ENCODE measurements at regions not wholly inside any gene's neighbourhood (a gene's known extent, or its start where the extent isn't known, plus 50 kb on each side); places are given as distances from the start of the nearest gene placed in this dataset.

DNA sequence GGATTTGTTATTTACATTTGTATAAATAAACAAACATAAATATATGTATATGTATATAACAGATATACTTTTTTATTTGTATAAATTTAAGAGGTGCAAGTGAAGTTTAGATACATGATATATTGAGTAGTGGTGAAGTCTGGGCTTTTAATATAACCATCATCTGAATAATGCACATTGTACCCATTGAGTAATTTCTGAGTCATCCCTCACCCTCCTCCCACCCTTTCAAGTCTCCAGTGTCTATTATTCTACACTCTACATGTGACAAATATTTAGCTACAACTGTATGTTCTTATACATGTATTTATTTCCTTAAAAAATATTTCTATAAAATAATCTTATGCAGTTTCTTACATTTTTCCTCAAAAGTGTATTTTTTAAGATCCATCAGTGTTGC, 358.7 kb upstream of the TFPI start:
- no peak overlapping the region for H2BK5ac ChIP-seq (ENCODE audit: low read depth, low read length, poor library complexity, severe bottlenecking)
- H3K36me3 ChIP-seq (ENCODE audit: control insufficient read depth, insufficient read depth, low read length): no peaks in the 10 kb centered on the region
- no peak overlapping the region for H2BK15ac ChIP-seq (ENCODE audit: low read depth, low read length)
- 0 out of 2 replicates have a peak, but pooled peaks cover 4% of the 10 kb centered on the region for H3K9me1 ChIP-seq (ENCODE audit: insufficient read depth, low read length)
- H2AK5ac ChIP-seq (ENCODE audit: low read depth, low read length): no peak overlapping the region
- no peaks in the 10 kb centered on the region for H3K27me3 ChIP-seq (ENCODE audit: control insufficient read depth, insufficient read depth, low read length)
- BruUV-seq (replicated peaks): no TSS peak
- H3K4ac ChIP-seq (ENCODE audit: low read depth, low read length): no peak overlapping the region
- DNase-seq (no peak), ATAC-seq (ENCODE audit: low read depth) (no peak)
- H4K8ac ChIP-seq (ENCODE audit: low read depth in 2 of 2, low read length in 2 of 2): no peak overlapping the region
- H3K18ac ChIP-seq (ENCODE audit: low read depth, low read length): no peak overlapping the region
- ChIA-PET CTCF (no interaction called here), POLR2A (ENCODE audit: unreplicated experiment) (no interaction called here)
- dilution Hi-C loops (cut with HindIII; ENCODE audit: low sequenced_read_pairs, unreplicated experiment): no loop called here
- no peak overlapping the region for H2BK120ac ChIP-seq (ENCODE audit: low read depth, low read length)
- no peaks in the 10 kb centered on the region for H3K4me1 ChIP-seq (ENCODE audit: control insufficient read depth, insufficient read depth, low read length)
- no peaks in the 10 kb centered on the region for H4K20me1 ChIP-seq (ENCODE audit: insufficient read depth, low read length)
- no peak overlapping the region for H3K4me3 ChIP-seq (ENCODE audit: insufficient read depth, low read depth, low read length)
- intact Hi-C loops (cut with micrococcal nuclease): no loop called here
- H3K27ac ChIP-seq (ENCODE audit: insufficient read depth, low read length): no peak overlapping the region
- H3K4me2 ChIP-seq (ENCODE audit: low read depth, low read length): no peak overlapping the region
- H4K5ac ChIP-seq (ENCODE audit: low read depth, low read length): no peak overlapping the region
- H2AK9ac ChIP-seq (replicated peaks; ENCODE audit: low read depth, low read length, poor library complexity): no peak overlapping the region
- H4K91ac ChIP-seq (ENCODE audit: insufficient read depth, low read depth, low read length): no peak overlapping the region
- no peaks in the 10 kb centered on the region for H3K9me3 ChIP-seq (ENCODE audit: control insufficient read depth, insufficient read depth, low read length)
- TF ChIP-seq, protein P1, sequence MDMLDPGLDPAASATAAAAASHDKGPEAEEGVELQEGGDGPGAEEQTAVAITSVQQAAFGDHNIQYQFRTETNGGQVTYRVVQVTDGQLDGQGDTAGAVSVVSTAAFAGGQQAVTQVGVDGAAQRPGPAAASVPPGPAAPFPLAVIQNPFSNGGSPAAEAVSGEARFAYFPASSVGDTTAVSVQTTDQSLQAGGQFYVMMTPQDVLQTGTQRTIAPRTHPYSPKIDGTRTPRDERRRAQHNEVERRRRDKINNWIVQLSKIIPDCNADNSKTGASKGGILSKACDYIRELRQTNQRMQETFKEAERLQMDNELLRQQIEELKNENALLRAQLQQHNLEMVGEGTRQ (IDR thresholded peaks at IDR 0.05; ENCODE audit: low read depth, low read length): no peak
- TF ChIP-seq POLR2A (IDR thresholded peaks at IDR 0.05; ENCODE audit: low read depth, low read length) (no peak), MXI1 (IDR thresholded peaks at IDR 0.05; ENCODE audit: borderline replicate concordance, low read depth, low read length) (no peak), MAFK (IDR thresholded peaks at IDR 0.05; ENCODE audit: low read depth, low read length) (no peak), CHD1 (IDR thresholded peaks at IDR 0.05; ENCODE audit: low read depth, low read length) (no peak), RCOR1 (IDR thresholded peaks at IDR 0.05; ENCODE audit: insufficient replicate concordance, low read length) (no peak), ELK1 (IDR thresholded peaks at IDR 0.05; ENCODE audit: borderline replicate concordance, low read depth, low read length) (no peak), MAZ (IDR thresholded peaks at IDR 0.05; ENCODE audit: borderline replicate concordance, low read depth, low read length) (no peak), CEBPB (IDR thresholded peaks at IDR 0.05; ENCODE audit: low read depth, low read length) (no peak), RAD21 (IDR thresholded peaks at IDR 0.05; ENCODE audit: low read length) (no peak), NFE2L2 (IDR thresholded peaks at IDR 0.05; ENCODE audit: low read depth, low read length) (no peak), FOS (IDR thresholded peaks at IDR 0.05; ENCODE audit: low read depth, low read length) (no peak), CTCF (conservative IDR thresholded peaks at IDR 0.05; ENCODE audit: low read depth, low read length) (no peak), SMC3 (IDR thresholded peaks at IDR 0.05; ENCODE audit: low read depth, low read length) (no peak), RFX5 (IDR thresholded peaks at IDR 0.05; ENCODE audit: low read depth, low read length) (no peak), BHLHE40 (IDR thresholded peaks at IDR 0.05; ENCODE audit: low read depth, low read length) (no peak)
- H2BK20ac ChIP-seq (ENCODE audit: low read depth, low read length): no peak overlapping the region
- no peak overlapping the region for H3K14ac ChIP-seq (replicated peaks; ENCODE audit: low read depth, low read length)
- in situ Hi-C loops (cut with MboI; ENCODE audit: low sequenced_read_pairs): no loop called here
- no peak overlapping the region for H3K23ac ChIP-seq (ENCODE audit: low read depth, low read length)
- no peak overlapping the region for H2AFZ ChIP-seq (replicated peaks; ENCODE audit: low read length, poor library complexity)
- no peak overlapping the region for H3K56ac ChIP-seq (ENCODE audit: extremely low read depth, insufficient read depth, low read length)
- no peak overlapping the region for H3K9ac ChIP-seq (ENCODE audit: low read depth, low read length)
- no peaks in the 10 kb centered on the region for H3K79me1 ChIP-seq (ENCODE audit: low read depth in 1 of 2, low read length in 2 of 2)
